ENCODE measurements at regions not wholly inside any gene's neighbourhood (a gene's known extent, or its start where the extent isn't known, plus 50 kb on each side); places are given as distances from the start of the nearest gene placed in this dataset.
"Not testable (repeated sequence)": the region's sequence is repeated elsewhere in the genome, so short reads cannot be mapped to it uniquely, and the experiment has no call there.

GRCh38 chr16:29355339-29356059 lies 51.0 kb downstream of the NPIPB11 start:
- not testable (repeated sequence) for H3K27me3 ChIP-seq; H3K4me1 ChIP-seq; H3K4me3 ChIP-seq; DNase-seq; H3K9me3 ChIP-seq (replicated peaks); H3K27ac ChIP-seq; H3K36me3 ChIP-seq

- H3K9me3 ChIP-seq (replicated peaks); H3K27me3 ChIP-seq; DNase-seq; H3K36me3 ChIP-seq; H3K4me3 ChIP-seq; H3K27ac ChIP-seq; H3K4me1 ChIP-seq: not testable (repeated sequence)
Measured at GRCh38 chr16:29354449-29354848, 52.1 kb downstream of the NPIPB11 start.

DNA sequence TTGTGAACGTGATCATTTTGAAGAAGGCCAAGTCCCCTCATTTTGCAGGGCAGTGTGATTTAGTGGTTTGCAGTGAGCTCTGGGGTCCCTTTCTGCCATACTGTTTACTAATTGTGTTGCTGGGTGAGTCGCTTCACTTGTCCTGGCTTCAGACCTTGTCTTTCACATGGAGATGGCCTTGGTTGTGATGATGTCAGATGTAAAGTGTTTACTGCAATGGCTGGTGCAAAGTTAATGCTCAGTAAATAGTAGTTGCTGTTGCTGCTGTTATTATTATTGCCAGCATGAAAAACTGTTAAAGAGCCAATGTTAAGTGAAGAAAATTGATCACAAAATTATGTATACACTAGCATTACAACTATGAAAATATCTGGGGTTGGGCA lies 53.9 kb downstream of the NPIPB11 start:
- H3K4me3 ChIP-seq; H3K27ac ChIP-seq; H3K4me1 ChIP-seq; H3K27me3 ChIP-seq; H3K36me3 ChIP-seq; DNase-seq; H3K9me3 ChIP-seq (replicated peaks): not testable (repeated sequence)

GRCh38 chr16:29351970-29352616 lies 54.4 kb downstream of the NPIPB11 start:
- not testable (repeated sequence) for H3K27ac ChIP-seq; H3K4me1 ChIP-seq; H3K36me3 ChIP-seq; H3K9me3 ChIP-seq (replicated peaks); H3K4me3 ChIP-seq; DNase-seq; H3K27me3 ChIP-seq

DNA sequence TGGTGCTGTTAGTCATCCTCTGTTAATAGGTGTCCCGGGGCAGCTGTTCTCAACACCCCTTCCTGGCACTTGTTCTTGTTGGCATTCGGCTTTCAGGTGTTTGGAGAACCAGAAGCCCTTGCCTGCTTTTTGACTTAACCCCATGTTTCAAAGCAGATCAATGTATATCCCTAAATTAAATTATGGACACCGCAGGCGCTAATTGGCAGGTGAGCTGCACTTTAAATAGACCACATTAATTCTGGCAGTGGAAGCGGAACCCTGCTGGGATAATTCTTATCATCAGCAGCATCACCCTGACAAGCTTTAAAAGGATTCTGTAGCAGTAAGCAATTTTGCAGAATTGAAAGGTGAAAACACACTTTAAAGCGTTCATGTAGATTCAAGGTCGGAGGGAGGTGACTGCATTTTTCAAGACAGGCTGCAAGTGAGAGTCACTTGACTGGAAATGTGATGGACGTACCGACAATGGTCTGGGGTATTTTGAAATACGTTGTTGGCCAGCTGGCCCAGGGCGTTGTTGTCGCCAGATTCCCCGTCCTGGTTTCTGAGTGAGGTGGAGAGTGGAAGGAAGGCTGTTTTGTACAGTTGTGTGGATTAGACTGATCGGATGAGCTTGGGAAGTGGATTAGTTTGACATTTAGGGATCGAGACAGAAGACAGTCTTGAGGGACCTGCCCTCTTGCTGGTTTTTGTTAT lies 55.1 kb downstream of the NPIPB11 start:
- not testable (repeated sequence) for H3K27me3 ChIP-seq; H3K27ac ChIP-seq; H3K4me3 ChIP-seq; H3K36me3 ChIP-seq; H3K9me3 ChIP-seq (replicated peaks); DNase-seq; H3K4me1 ChIP-seq

DNA sequence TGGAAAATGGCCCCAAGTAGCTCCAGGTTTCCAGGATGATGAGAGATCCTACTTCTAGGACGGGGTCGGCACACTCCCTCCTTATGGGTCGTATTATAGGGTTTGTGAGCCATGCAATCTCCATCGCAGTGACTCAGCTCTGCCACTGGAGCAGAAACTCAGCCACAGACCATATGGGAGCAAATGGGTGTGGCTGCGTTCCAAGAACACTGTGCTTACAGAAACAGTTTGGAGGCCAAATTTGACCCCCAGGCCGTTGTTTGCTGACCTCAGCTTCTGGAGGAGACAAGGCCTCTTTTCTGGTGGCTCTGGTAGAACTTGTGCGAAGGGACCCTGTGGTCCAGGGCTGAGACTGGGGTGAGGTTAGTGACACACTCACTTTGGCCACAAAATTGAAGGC lies 56.5 kb downstream of the NPIPB11 start:
- H3K27me3 ChIP-seq; H3K9me3 ChIP-seq (replicated peaks); H3K4me3 ChIP-seq; H3K36me3 ChIP-seq; H3K27ac ChIP-seq; H3K4me1 ChIP-seq: not testable (repeated sequence)
- peak; percentile 31 to 37 for DNase-seq

DNA sequence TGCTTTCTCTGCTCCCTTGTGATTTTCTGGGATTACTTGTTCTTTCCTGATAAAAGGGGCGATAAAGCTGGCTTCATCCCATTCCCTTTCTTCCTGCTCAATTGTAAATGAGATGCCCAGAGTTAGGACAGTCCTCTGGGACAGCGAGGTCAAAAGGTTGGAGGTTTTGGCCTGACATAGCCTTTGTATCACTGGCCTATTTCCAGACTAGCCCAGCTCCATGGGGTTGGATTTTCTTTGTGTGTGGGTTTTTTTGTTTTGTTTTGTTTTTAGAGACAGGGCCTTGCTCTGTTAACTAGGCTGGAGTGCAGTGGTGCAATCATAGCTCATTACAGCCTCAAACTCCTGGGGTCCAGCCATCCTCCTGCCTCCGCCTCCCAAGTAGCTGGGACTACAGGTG lies 57.8 kb downstream of the NPIPB11 start:
- H3K36me3 ChIP-seq; H3K4me1 ChIP-seq; H3K27ac ChIP-seq; H3K27me3 ChIP-seq; H3K4me3 ChIP-seq; DNase-seq; H3K9me3 ChIP-seq (replicated peaks): not testable (repeated sequence)

- H3K36me3 ChIP-seq; H3K27me3 ChIP-seq; H3K4me1 ChIP-seq; H3K4me3 ChIP-seq; DNase-seq; H3K9me3 ChIP-seq (replicated peaks); H3K27ac ChIP-seq: not testable (repeated sequence)
Measured at GRCh38 chr16:29348123-29348690, 58.3 kb downstream of the NPIPB11 start.

- not testable (repeated sequence) for H3K27ac ChIP-seq; H3K36me3 ChIP-seq; H3K27me3 ChIP-seq; H3K9me3 ChIP-seq (replicated peaks); H3K4me1 ChIP-seq; H3K4me3 ChIP-seq; DNase-seq
Measured at GRCh38 chr16:29346796-29347580, 59.5 kb downstream of the NPIPB11 start.

GRCh38 chr16:29346203-29346602 lies 60.3 kb downstream of the NPIPB11 start:
- not testable (repeated sequence) for DNase-seq; H3K27me3 ChIP-seq; H3K4me3 ChIP-seq; H3K27ac ChIP-seq; H3K9me3 ChIP-seq (replicated peaks); H3K4me1 ChIP-seq; H3K36me3 ChIP-seq

GRCh38 chr16:29342937-29343336 lies 63.6 kb downstream of the NPIPB11 start:
- H3K4me1 ChIP-seq; H3K4me3 ChIP-seq; H3K27ac ChIP-seq; DNase-seq; H3K27me3 ChIP-seq; H3K36me3 ChIP-seq; H3K9me3 ChIP-seq (replicated peaks): not testable (repeated sequence)

DNA sequence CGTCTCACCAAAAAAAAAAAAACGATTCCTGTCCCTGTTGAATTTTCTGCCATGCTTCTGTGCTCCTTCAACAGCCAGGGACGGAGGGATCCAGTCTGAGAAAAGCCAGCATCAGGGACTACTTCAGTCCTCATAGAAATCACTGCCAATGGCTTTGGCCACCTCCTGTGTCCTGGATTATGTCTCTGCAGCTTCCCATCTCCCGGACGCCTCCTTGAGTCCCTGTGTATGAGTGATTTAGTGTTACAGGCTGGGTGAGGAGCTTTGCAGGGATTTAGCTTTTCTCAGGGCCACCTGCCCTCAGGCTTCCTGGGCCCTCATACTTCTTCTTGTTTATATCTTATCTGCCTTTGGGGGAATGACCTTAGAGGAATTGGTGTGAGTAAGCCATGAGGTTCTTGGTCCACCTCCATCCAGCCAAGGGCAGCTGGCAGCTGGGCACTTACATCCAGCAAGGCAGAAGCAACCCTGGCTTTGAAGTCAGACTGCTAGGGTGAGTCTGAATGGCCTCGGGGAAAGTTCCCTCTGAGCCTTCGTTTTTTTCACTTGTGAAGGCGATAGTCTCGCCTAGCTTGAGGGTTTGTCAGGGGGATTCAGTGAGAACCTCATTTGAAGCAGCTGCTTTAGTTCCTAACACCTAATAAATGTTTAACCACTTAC lies 65.6 kb downstream of the NPIPB11 start:
- not testable (repeated sequence) for H3K4me3 ChIP-seq; H3K9me3 ChIP-seq (replicated peaks); H3K27me3 ChIP-seq; H3K36me3 ChIP-seq; H3K4me1 ChIP-seq; H3K27ac ChIP-seq
- DNase-seq = peak in 1 of 2 experiments; percentile 53

DNA sequence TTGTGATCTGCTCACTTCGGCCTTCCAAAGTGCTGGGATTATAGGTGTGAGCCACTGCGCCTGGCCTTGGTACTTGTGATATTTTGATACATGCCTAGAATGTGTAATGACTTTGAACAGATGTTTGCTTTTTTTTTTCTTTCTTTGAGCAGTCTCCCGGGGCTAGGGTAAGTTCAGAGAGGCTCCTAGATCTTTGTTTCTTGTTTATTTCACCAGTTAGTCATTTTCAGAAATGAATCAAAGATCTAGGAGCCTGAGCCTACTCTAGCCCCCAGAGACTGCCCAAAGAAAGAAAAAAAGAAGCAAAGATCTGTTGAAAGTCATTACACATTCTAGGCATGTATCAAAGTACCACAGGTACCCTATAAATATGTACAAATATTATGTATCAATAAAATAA lies 66.3 kb downstream of the NPIPB11 start:
- H3K9me3 ChIP-seq (replicated peaks); H3K27me3 ChIP-seq; H3K4me1 ChIP-seq; H3K36me3 ChIP-seq; H3K4me3 ChIP-seq; H3K27ac ChIP-seq: not testable (repeated sequence)
- peak in 1 of 2 experiments; percentile 12 for DNase-seq

GRCh38 chr16:29338821-29339700 lies 67.5 kb downstream of the NPIPB11 start:
- not testable (repeated sequence) for H3K4me1 ChIP-seq; H3K4me3 ChIP-seq; H3K9me3 ChIP-seq (replicated peaks); H3K36me3 ChIP-seq; H3K27me3 ChIP-seq; H3K27ac ChIP-seq
- peak in 1 of 2 experiments; percentile 24 for DNase-seq
